Osteoblast (primary cell): ENCODE measurements at regions not wholly inside any gene's neighbourhood (a gene's known extent, or its start where the extent isn't known, plus 50 kb on each side); places are given as distances from the start of the nearest gene placed in this dataset.
A peak's percentile ranks its signal among the peaks of the same experiment; 100 is the strongest.

Experiments
- DNase-seq: peaks from one replicate; pipeline ENCODE4 v3.0.0; 2011; ENCODE audit warnings: low spot score, mixed read lengths; ENCODE audit not compliant: insufficient read length; ENCODE audit errors: missing footprints
- H2AFZ ChIP-seq: 2 replicates; pipeline ENCODE4 v1.6.0; 2011; ENCODE audit warnings: mild to moderate bottlenecking, low read length
- H3K27ac ChIP-seq: 2 replicates; pipeline ENCODE4 v1.5.1; 2011; ENCODE audit warnings: mild to moderate bottlenecking, low read depth, low read length, moderate library complexity
- H3K27me3 ChIP-seq: 2 replicates; pipeline ENCODE4 v1.6.0; 2012; ENCODE audit warnings: mild to moderate bottlenecking, control low read depth, inconsistent platforms, low read length, moderate library complexity; ENCODE audit not compliant: insufficient read depth
- H3K36me3 ChIP-seq: 2 replicates; pipeline ENCODE4 v1.5.1; 2011; ENCODE audit warnings: mild to moderate bottlenecking, low read length, control low read depth, moderate library complexity; ENCODE audit not compliant: insufficient read depth
- H3K4me1 ChIP-seq: 2 replicates; pipeline ENCODE4 v1.5.1; 2011; ENCODE audit warnings: mild to moderate bottlenecking, low read length, control low read depth, moderate library complexity; ENCODE audit not compliant: insufficient read depth
- H3K4me2 ChIP-seq: 2 replicates; pipeline ENCODE4 v1.6.0; 2011; ENCODE audit warnings: mild to moderate bottlenecking, low read length; ENCODE audit not compliant: insufficient read depth
- H3K4me3 ChIP-seq: fragments of 200-600 bp; sonication (generic); 3 replicates; pipeline ENCODE4 v1.5.1; 2012; ENCODE audit warnings: mild to moderate bottlenecking, low read length, inconsistent platforms; ENCODE audit not compliant: insufficient read depth
- H3K79me2 ChIP-seq: 2 replicates; pipeline ENCODE4 v1.6.0; 2012; ENCODE audit warnings: mild to moderate bottlenecking, low read length, control low read depth, inconsistent platforms; ENCODE audit not compliant: insufficient read depth
- H3K9me3 ChIP-seq: 2 replicates; pipeline ENCODE4 v1.5.1; 2011; ENCODE audit warnings: low read depth, low read length, control low read depth
- H4K20me1 ChIP-seq: 2 replicates; pipeline ENCODE4 v1.6.0; 2012; ENCODE audit warnings: mild to moderate bottlenecking, low read length, control low read depth; ENCODE audit not compliant: insufficient read depth
- CTCF ChIP-seq: IDR thresholded peaks from 2 replicates; pipeline ENCODE4 v1.5.1; 2011; ENCODE audit warnings: mild to moderate bottlenecking, low read depth, low read length, moderate library complexity; ENCODE audit errors: extremely low read depth

GRCh38 chr4:114383067-114383466 lies 215.5 kb upstream of the UGT8 start:
- Histone ChIP-seq H3K36me3 (no peaks in the 10 kb centered on the region), H3K27ac (peak overlapping the region; percentile 40), H3K79me2 (no peaks in the 10 kb centered on the region), H3K9me3 (no peaks in the 10 kb centered on the region), H3K4me3 (no peak overlapping the region), H3K27me3 (no peaks in the 10 kb centered on the region), H2AFZ (no peak overlapping the region), H4K20me1 (no peaks in the 10 kb centered on the region), H3K4me1 (peaks cover 18% of the 10 kb centered on the region), H3K4me2 (no peak overlapping the region)
- no peak for TF ChIP-seq CTCF
- no peak for DNase-seq

DNA sequence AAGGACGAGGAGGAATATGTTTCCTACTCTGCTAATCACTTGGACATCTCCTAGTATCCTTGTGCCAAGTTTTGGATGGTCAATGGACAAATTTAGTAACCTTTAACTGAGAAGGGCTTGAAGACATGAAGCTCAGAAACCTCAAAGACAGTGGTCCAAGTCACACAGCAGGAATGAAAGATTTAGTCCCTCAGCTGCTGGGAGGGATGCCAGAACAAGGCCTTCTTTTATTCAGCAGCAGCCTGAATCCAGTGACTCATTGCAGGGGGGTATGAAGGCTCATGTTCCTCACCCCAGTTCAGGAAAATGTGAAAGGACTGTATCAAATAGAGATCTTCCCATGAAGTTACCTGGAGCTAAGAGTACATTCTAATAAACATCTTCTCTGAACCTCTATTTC lies 214.9 kb upstream of the UGT8 start:
- Histone ChIP-seq H4K20me1 (no peaks in the 10 kb centered on the region), H3K27ac (peak overlapping the region; percentile 40), H2AFZ (no peak overlapping the region), H3K27me3 (peaks cover 3% of the 10 kb centered on the region), H3K4me1 (peaks cover 18% of the 10 kb centered on the region), H3K36me3 (no peaks in the 10 kb centered on the region), H3K4me2 (peak overlapping the region; percentile 16), H3K4me3 (no peak overlapping the region), H3K79me2 (no peaks in the 10 kb centered on the region), H3K9me3 (no peaks in the 10 kb centered on the region)
- no peak for DNase-seq
- TF ChIP-seq CTCF, result no peak

DNA sequence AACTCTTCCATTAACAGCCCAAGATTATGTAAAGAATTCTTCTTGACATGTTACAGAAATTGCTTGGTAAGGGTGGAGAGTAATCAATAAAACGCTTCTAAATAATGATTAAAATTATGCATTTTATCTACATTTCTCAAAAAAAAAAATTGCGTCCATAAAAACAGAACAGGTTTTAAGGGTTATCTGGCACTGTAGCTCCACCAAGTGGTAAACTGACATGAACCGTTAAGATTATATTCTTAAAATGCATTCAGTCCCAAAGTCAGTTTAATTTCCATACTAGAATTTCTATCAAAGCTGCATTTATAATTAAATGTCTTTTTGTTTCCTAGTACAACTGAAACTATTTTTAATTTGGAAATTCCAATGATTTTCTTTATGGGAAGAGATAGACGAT lies 214.0 kb upstream of the UGT8 start:
- Histone ChIP-seq H3K4me2 (no peak overlapping the region), H3K4me3 (no peak overlapping the region), H3K27ac (no peak overlapping the region), H3K9me3 (no peaks in the 10 kb centered on the region), H2AFZ (no peak overlapping the region), H3K79me2 (no peaks in the 10 kb centered on the region), H3K4me1 (peaks cover 18% of the 10 kb centered on the region), H4K20me1 (no peaks in the 10 kb centered on the region), H3K27me3 (peaks cover 5% of the 10 kb centered on the region), H3K36me3 (no peaks in the 10 kb centered on the region)
- no peak for DNase-seq
- TF ChIP-seq CTCF, result peak; percentile 60

DNA sequence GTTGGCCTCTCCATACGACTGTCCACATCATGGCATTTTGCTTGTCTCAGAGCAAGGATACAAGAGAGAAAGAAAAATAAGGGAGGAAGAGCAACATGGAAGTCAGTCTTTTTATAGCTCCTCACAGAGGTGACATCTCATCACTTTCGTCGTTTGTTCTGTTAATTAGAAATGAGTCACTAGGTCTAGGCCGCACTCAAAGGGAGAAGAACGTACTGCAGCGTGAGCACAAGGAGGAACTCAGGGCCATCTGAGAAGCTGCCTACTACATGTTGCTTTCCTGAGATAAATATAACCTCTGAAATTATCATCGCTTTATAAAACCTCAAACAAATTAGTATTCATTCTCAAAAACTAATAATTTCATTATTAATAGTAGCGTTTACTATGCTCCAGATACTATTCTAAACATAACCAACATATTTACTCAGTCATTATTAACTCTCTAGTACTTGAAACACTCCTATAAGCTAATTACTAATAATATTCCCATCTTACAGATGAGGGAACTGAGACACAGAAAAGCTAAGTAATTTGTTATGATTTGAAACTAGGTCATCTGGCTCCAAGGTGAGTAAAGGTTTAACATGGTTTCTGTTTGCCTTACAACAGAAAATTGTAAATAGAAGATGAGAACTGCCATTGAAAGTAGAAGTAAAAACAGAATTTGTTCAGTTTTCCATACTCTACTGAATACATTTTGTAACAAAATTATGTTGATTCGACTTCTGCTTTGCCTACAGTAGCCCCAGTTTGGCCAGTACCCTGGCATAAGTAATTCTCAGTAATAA lies 213.2 kb upstream of the UGT8 start:
- peaks cover 9% of the 10 kb centered on the region for H3K27me3 ChIP-seq
- H3K4me3 ChIP-seq, result no peak overlapping the region
- no peak overlapping the region for H2AFZ ChIP-seq
- no peak for DNase-seq
- H3K4me1 ChIP-seq, result peaks cover 18% of the 10 kb centered on the region
- no peaks in the 10 kb centered on the region for H3K9me3 ChIP-seq
- H3K79me2 ChIP-seq, result no peaks in the 10 kb centered on the region
- TF ChIP-seq CTCF, result no peak
- H4K20me1 ChIP-seq, result no peaks in the 10 kb centered on the region
- H3K4me2 ChIP-seq, result no peak overlapping the region
- no peaks in the 10 kb centered on the region for H3K36me3 ChIP-seq
- no peak overlapping the region for H3K27ac ChIP-seq
